Lung microvascular endothelial cell (primary cell): ENCODE measurements at regions not wholly inside any gene's neighbourhood (a gene's known extent, or its start where the extent isn't known, plus 50 kb on each side); places are given as distances from the start of the nearest gene placed in this dataset.

ENCODE experiments used
- DNase-seq, 2 donors: peaks; one replicate each; pipeline versions ENCODE4 v3.0.0 to v3.0.0-alpha.2; 2010; ENCODE audit warnings: low read depth in 2 of 2

GRCh38 chr6:104428184-104428583, 431.5 kb downstream of the HACE1 start:
- DNase-seq = peak in 1 of 2 donors; percentile 52

- DNase-seq = no peak
These were observed 436.0 kb downstream of the HACE1 start for GRCh38 chr6:104423691-104424090.

DNA sequence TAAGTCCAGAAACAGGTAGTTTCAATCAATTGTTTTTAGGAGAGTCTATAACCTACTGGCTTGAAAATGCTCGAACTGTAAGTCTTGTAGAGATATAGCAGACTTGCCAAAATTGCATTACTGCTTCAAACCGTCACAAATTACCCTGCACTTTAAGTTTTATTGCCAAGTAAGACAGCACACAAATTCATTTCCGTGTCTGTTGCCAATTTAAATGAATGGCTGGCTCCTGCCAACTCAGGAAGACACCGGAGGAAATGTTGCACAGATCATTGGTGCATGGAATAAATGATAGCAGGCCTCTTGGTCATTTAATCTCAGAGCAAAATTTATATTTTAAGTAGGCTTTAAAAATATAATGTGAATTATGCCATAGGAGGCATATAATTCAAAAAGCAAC, 438.1 kb downstream of the HACE1 start:
- DNase-seq = peak in 1 of 2 donors; percentile 8

DNA sequence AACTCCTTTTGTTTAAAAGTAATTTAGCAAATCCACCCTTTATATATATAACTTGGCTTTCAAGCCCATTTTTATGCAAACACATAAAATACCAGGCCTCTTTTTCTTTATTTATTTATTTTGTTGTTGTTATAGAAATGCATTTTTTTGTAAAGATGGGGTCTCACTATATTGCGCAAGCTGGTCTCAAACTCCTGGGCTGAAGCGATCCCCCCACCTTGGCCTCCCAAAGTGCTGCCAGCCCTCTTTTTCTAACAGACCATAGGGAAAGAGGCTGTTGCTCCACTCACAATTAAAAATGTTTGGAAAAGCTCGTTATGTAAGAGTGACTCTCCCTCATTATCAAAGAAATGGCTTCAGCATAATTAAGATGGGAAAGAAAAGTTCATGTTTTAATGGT, 440.9 kb downstream of the HACE1 start:
- no peak for DNase-seq

- no peak for DNase-seq
These were observed 441.6 kb downstream of the HACE1 start for GRCh38 chr6:104418125-104418524.

DNA sequence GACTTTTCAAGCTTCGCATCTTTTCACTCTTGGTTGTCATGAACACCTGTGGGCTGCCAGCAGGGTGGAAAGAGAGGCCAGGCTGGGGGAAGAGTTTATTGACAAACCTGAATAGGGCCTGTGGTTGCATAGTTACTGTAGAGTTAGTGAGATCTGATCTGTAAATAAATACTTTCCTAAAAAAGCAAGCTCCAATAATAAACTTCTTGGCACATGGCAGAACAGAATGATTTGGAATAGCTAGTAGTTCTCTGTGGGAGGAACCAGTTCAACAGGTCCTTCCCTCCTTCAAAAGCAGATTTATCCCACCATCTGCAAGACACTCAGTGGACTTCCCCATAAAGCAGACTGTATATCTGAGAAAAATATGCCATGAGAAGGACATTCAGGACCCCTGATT, 445.0 kb downstream of the HACE1 start:
- DNase-seq = no peak

GRCh38 chr6:104413767-104414166, 446.0 kb downstream of the HACE1 start:
- DNase-seq = no peak

DNA sequence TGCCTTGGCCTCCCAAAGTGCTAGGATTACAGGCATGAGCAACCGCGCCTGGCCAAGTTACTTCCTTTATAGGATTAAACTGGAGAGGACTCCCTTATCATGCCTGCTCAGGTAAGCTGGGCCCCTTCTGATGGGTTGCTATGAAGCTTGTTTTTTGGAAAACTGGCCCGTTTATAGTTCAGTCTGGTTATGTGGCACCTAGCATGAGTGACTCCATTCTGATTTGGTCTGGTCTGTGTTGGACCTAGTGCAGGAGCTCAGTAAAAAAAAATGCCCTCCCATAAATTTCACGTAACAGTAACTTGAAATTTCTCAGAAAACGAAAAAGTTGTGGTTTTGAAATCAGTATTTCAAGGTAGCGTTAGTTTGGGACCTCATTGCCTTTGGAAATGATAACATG, 448.4 kb downstream of the HACE1 start:
- no peak for DNase-seq

DNA sequence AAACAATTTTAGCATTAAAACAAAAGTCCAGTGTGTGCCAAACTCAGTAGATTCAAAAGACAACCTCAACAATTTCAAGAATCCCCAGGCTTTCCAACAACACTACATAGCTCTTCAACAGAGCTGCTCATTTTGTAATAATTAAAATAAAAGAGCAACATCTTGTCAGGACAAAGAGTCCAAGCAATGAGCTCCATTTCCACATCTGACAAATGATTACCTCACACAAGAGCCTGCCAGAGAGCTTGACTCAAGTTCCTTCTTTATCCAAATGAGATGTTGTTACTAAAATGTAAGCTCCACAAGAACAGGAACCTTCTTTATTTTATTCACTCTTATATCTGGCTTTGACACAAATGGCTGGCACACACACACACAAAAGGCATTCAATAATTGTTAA, 449.8 kb downstream of the HACE1 start:
- no peak for DNase-seq

GRCh38 chr6:104407957-104408356, 451.8 kb downstream of the HACE1 start:
- DNase-seq = no peak

- no peak for DNase-seq
These were observed 455.3 kb downstream of the HACE1 start for GRCh38 chr6:104404377-104404776.

GRCh38 chr6:104402572-104402971, 457.1 kb downstream of the HACE1 start:
- no peak for DNase-seq

- no peak for DNase-seq
These were observed 457.8 kb downstream of the HACE1 start for GRCh38 chr6:104401926-104402325.

GRCh38 chr6:104400844-104401243, 458.9 kb downstream of the HACE1 start:
- DNase-seq = no peak

- no peak for DNase-seq
These were observed 463.6 kb downstream of the HACE1 start for GRCh38 chr6:104396077-104396476.

DNA sequence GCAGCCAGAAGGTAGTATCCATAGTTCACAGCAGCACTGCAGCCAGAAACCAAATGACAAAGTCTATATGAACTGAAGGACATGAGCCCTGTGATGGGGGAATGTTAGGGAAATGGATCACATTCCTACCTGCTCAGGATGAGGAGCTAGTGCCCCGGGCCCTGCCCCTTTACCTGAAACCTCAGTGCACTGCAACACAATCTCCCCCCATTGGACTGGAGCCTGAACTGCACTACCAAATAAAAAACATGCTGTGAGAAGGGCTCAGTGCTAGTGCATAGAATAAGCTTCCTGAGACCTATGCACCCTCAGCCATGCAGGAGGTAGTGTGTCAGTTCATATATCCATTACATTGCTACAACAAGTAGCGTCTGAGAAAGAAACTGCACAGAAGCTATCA, 477.8 kb downstream of the HACE1 start:
- DNase-seq = no peak

DNA sequence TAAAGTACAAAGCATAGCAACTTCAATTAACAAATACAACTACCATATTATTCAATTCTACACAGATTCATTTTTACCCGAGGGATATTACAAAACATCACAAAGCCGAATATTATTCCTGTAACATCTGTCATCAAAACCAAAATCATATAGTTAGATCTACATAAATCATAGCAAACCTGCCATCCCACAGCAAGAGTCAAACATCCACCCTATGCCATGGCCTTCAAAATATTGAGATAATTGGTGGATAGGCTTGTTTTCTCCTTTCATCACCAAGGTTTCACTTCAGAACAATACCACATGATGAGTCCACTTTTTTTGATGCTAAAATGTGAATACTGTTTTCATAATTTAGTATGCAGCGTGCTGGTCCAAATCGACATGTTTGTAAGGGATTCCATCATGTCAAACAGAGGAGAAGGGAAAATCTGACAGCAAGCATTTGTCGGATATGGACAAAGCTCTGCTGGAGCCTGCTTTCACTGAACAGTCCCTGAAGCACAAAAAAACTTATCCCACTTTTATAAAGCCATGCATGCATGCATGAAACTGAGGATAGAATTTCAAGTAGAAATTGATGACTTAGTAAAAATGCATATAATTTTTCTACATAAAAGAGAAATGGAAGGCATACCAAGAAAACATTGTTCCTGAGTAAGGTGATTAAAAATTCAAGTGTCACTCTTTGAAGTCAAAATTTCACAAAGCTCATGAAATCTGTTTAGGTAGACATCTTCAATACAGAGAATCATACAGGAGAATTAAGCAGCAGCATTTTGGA, 494.1 kb downstream of the HACE1 start:
- no peak for DNase-seq

DNA sequence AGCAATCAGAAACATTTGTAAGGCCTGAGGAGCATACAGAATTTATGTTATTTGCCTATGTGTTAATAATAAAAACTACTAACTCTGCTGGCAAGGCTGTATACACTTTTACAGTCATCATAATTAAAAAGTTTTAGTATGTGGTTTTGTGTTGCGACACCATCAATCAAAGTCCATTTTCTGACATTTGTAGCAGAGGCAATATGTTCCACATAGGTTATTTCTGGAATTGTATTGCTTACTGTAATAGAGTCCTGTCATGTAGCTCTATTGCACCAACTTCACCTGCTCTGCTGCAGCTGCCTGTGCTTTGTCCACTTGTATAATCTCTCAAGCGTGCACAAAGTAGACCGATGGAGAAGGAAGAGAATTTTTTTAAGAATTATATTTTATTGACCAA, 501.8 kb downstream of the HACE1 start:
- DNase-seq = no peak

- DNase-seq = no peak
These were observed 503.5 kb downstream of the HACE1 start for GRCh38 chr6:104356197-104356596.

DNA sequence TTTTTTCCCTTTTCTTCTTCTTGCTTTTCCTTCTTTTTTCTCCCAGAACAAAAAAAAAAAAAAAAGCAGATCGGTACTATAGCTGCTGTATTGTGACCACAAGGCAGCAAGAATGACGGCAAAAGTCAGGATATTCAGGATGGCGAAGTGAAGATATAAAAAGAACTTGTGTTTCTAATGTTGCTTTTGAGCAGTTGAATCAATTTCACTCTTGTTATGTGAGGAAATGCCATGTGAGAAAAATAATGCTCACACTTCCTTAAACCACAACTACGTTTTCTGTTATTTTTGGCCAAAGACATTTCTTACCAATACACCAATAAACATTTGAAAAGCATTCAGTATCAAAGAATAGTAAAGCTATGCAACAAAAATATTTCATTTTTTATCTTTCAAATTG, 510.5 kb downstream of the HACE1 start:
- DNase-seq = no peak

DNA sequence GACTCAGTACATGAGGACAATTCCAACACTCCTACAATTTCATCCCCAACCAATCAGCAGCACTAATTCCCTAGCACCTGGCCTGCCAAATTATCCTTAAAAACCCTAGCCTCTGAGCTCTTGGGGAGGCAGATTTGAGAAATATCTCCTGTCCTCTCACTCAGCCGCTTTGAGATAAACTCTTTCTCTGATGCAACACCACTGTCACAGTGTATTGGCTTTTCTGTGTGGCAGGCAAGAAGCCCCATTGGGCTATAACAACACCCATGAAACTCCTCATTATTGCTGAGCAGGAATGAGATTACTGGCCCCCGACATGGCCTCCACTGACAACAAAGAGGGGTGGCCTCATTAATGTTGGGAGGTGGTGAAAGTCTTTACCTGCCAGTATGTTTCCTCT, 515.5 kb downstream of the HACE1 start:
- DNase-seq = no peak

DNA sequence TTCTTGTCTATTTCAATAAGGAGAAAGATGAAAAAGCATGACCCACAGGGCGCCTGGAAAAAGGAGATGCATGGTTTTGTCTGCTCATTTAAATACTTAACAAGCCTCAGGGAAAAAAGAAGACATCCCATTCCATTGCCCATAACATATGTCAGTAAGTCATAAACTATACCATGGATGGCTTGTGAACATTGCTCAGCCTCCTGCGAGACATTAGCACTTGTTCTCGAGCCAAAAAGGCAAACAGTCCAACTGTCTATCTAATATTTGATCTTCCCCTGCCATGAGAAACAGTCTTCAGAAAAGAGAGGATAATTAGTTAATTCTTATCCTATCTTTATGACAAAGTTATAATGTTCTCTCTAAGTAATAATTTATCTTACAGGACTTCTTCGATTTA, 527.4 kb downstream of the HACE1 start:
- no peak for DNase-seq

- no peak for DNase-seq
These were observed 533.3 kb downstream of the HACE1 start for GRCh38 chr6:104326173-104327001.
